Body of pancreas (tissue), 4 donors: ENCODE measurements at regions not wholly inside any gene's neighbourhood (a gene's known extent, or its start where the extent isn't known, plus 50 kb on each side); places are given as distances from the start of the nearest gene placed in this dataset.

Experiments used
- POLR2A ChIP-seq, 3 donors: fragments of 450-650 bp; IDR thresholded peaks; one replicate each; pipeline ENCODE4 v1.6.1; 2016; ENCODE audit warnings: antibody characterized with exemption in 3 of 3, mild to moderate bottlenecking in 2 of 3
- TF ChIP-seq, protein P1 (sequence below), 7 experiments: fragments of 450-650 bp in 4 of 7; fragments of 200-600 bp in 3 of 7; sonication (generic) in 3 of 7; IDR thresholded peaks; one replicate each; pipeline ENCODE4 v1.5.1; 2016 to 2019; ENCODE audit warnings: antibody characterized with exemption in 7 of 7

DNA sequence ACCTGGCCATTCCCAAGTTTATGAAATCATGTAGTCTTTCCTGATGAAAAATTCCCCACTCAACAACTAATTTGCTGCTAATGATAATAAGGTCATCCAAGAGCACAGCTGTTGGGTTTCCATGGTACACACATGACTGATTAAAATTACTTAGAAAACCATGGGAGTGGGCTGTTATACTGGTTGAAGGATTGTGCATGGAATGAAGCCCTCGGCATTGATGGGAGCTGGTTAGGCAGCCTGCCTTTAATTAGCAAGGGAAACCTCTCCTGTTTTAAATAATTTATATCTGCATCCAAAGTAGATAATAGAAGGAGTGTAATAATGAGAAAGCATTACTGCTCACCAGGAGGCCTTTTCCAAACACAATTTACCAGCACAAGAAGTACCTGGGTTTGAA is 235.1 kb upstream of the CFAP20DC start:
- no peak for TF ChIP-seq POLR2A (IDR thresholded peaks at IDR 0.05)
- TF ChIP-seq, protein P1, sequence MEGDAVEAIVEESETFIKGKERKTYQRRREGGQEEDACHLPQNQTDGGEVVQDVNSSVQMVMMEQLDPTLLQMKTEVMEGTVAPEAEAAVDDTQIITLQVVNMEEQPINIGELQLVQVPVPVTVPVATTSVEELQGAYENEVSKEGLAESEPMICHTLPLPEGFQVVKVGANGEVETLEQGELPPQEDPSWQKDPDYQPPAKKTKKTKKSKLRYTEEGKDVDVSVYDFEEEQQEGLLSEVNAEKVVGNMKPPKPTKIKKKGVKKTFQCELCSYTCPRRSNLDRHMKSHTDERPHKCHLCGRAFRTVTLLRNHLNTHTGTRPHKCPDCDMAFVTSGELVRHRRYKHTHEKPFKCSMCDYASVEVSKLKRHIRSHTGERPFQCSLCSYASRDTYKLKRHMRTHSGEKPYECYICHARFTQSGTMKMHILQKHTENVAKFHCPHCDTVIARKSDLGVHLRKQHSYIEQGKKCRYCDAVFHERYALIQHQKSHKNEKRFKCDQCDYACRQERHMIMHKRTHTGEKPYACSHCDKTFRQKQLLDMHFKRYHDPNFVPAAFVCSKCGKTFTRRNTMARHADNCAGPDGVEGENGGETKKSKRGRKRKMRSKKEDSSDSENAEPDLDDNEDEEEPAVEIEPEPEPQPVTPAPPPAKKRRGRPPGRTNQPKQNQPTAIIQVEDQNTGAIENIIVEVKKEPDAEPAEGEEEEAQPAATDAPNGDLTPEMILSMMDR (IDR thresholded peaks at IDR 0.05): no peak
